ENCODE measurements at regions not wholly inside any gene's neighbourhood (a gene's known extent, or its start where the extent isn't known, plus 50 kb on each side); places are given as distances from the start of the nearest gene placed in this dataset.

GRCh38 chr3:39750712-39751111 is 58.7 kb upstream of the MYRIP start:
- no peaks in the 10 kb centered on the region for H3K4me1 ChIP-seq
- 37 to 44% methylated on average over 2 to 4 of the region's 4 CpGs for whole genome bisulfite sequencing, 2 donors (ENCODE audit: low coverage in 1 of 2)
- TF ChIP-seq POLR2AphosphoS5 (IDR thresholded peaks at IDR 0.05), result no peak
- TF ChIP-seq POLR2A (IDR thresholded peaks at IDR 0.05), result no peak
- no peak for TF ChIP-seq CTCF (IDR thresholded peaks at IDR 0.05)
- no peak for TF ChIP-seq EP300 (IDR thresholded peaks at IDR 0.05; ENCODE audit: low read depth)
- no peak for DNase-seq
- H3K4me3 ChIP-seq, result no peak overlapping the region
- H3K36me3 ChIP-seq, result no peaks in the 10 kb centered on the region
- no peaks in the 10 kb centered on the region for H3K27me3 ChIP-seq
- in situ Hi-C loops (cut with MboI; ENCODE audit: low pct_ligation_motif_present in 1 of 4, low pct_unique_long_range_greater_than_20kb in 1 of 4, low sequenced_read_pairs in 3 of 4) (no loop called here), intact Hi-C loops (cut with DNase I; ENCODE audit: low total_unique reads) (no loop called here)
- H3K27ac ChIP-seq, result no peak overlapping the region
- no peaks in the 10 kb centered on the region for H3K9me3 ChIP-seq

- no peak for DNase-seq
- Histone ChIP-seq H3K27ac (no peak overlapping the region), H3K9me3 (no peaks in the 10 kb centered on the region), H3K4me3 (no peak overlapping the region), H3K36me3 (no peaks in the 10 kb centered on the region), H3K4me1 (no peaks in the 10 kb centered on the region), H3K27me3 (no peaks in the 10 kb centered on the region)
- WGBS, 2 donors (ENCODE audit: low coverage in 1 of 2), result 50 to 55% methylated on average over 1 of the region's 1 CpG
- no peak for TF ChIP-seq POLR2AphosphoS5 (IDR thresholded peaks at IDR 0.05)
- no peak for TF ChIP-seq EP300 (IDR thresholded peaks at IDR 0.05; ENCODE audit: low read depth)
- TF ChIP-seq POLR2A (IDR thresholded peaks at IDR 0.05), result no peak
- no peak for TF ChIP-seq CTCF (IDR thresholded peaks at IDR 0.05)
- intact Hi-C loops (cut with DNase I; ENCODE audit: low total_unique reads) (no loop called here), in situ Hi-C loops (cut with MboI; ENCODE audit: low pct_ligation_motif_present in 1 of 4, low pct_unique_long_range_greater_than_20kb in 1 of 4, low sequenced_read_pairs in 3 of 4) (no loop called here)
Observed at GRCh38 chr3:39751286-39751685, 58.1 kb upstream of the MYRIP start.

GRCh38 chr3:39752019-39752637 is 57.3 kb upstream of the MYRIP start:
- 74 to 80% methylated on average over 1 to 3 of the region's 3 CpGs for WGBS, 2 donors (ENCODE audit: low coverage in 1 of 2)

GRCh38 chr3:39752751-39753150 is 56.7 kb upstream of the MYRIP start:
- Histone ChIP-seq H3K27me3 (no peaks in the 10 kb centered on the region), H3K27ac (no peak overlapping the region), H3K36me3 (no peaks in the 10 kb centered on the region), H3K9me3 (no peaks in the 10 kb centered on the region), H3K4me1 (no peaks in the 10 kb centered on the region), H3K4me3 (no peak overlapping the region)
- no peak for DNase-seq
- intact Hi-C loops (cut with DNase I; ENCODE audit: low total_unique reads), result no loop called here
- in situ Hi-C loops (cut with MboI; ENCODE audit: low pct_ligation_motif_present in 1 of 4, low pct_unique_long_range_greater_than_20kb in 1 of 4, low sequenced_read_pairs in 3 of 4), result no loop called here
- TF ChIP-seq POLR2AphosphoS5 (IDR thresholded peaks at IDR 0.05) (no peak), EP300 (IDR thresholded peaks at IDR 0.05; ENCODE audit: low read depth) (no peak), CTCF (IDR thresholded peaks at IDR 0.05) (no peak), POLR2A (IDR thresholded peaks at IDR 0.05) (no peak)
- WGBS, 2 donors (ENCODE audit: low coverage in 1 of 2), result 82% methylated on average over 1 of the region's 1 CpG; no CpG with 5 or more reads in 1 of the 2 donors

More at GRCh38 chr3:39752019-39752637, 57.3 kb upstream of the MYRIP start:
- H3K36me3 ChIP-seq, result no peaks in the 10 kb centered on the region
- H3K27ac ChIP-seq, result no peak overlapping the region
- no peak for DNase-seq
- in situ Hi-C loops (cut with MboI; ENCODE audit: low pct_ligation_motif_present in 1 of 4, low pct_unique_long_range_greater_than_20kb in 1 of 4, low sequenced_read_pairs in 3 of 4) (no loop called here), intact Hi-C loops (cut with DNase I; ENCODE audit: low total_unique reads) (no loop called here)
- H3K4me3 ChIP-seq, result no peak overlapping the region
- TF ChIP-seq EP300 (IDR thresholded peaks at IDR 0.05; ENCODE audit: low read depth) (no peak), POLR2A (IDR thresholded peaks at IDR 0.05) (no peak), POLR2AphosphoS5 (IDR thresholded peaks at IDR 0.05) (no peak), CTCF (IDR thresholded peaks at IDR 0.05) (no peak)
- no peaks in the 10 kb centered on the region for H3K9me3 ChIP-seq
- H3K4me1 ChIP-seq, result no peaks in the 10 kb centered on the region
- no peaks in the 10 kb centered on the region for H3K27me3 ChIP-seq
